Urothelium cell line (cell line): ENCODE measurements at regions not wholly inside any gene's neighbourhood (a gene's known extent, or its start where the extent isn't known, plus 50 kb on each side); places are given as distances from the start of the nearest gene placed in this dataset.

ENCODE experiments used
- DNase-seq: peaks from one replicate; pipeline ENCODE4 v3.0.0; 2011; ENCODE audit warnings: low spot score, mixed read lengths
- FAIRE-seq: peaks from 2 replicates; lab custom pipeline; 2011; peaks lifted over from hg19 to GRCh38; lab: Jason Lieb, UNC

GRCh38 chr7:33700001-33700899 is 205.1 kb upstream of the BMPER start:
- DNase-seq (no peak), FAIRE-seq (no peak)

GRCh38 chr7:33701189-33701740 is 204.1 kb upstream of the BMPER start:
- FAIRE-seq (no peak), DNase-seq (no peak)

- no peak for FAIRE-seq
These were observed 203.4 kb upstream of the BMPER start for GRCh38 chr7:33701927-33702326.

GRCh38 chr7:33702514-33703054 is 202.8 kb upstream of the BMPER start:
- DNase-seq (no peak), FAIRE-seq (no peak)

More at GRCh38 chr7:33701927-33702326, 203.4 kb upstream of the BMPER start:
- DNase-seq = no peak

GRCh38 chr7:33705333-33705833 is 200.0 kb upstream of the BMPER start:
- DNase-seq (no peak), FAIRE-seq (no peak)

GRCh38 chr7:33706186-33706585 is 199.2 kb upstream of the BMPER start:
- FAIRE-seq = no peak
- no peak for DNase-seq

- FAIRE-seq (no peak), DNase-seq (no peak)
These were observed 198.6 kb upstream of the BMPER start for GRCh38 chr7:33706771-33707200.

GRCh38 chr7:33707427-33707826 is 197.9 kb upstream of the BMPER start:
- FAIRE-seq (no peak), DNase-seq (no peak)

GRCh38 chr7:33710608-33711007 is 194.7 kb upstream of the BMPER start:
- FAIRE-seq (peak; percentile 23), DNase-seq (peak; percentile 58)

- no peak for FAIRE-seq
- no peak for DNase-seq
These were observed 193.9 kb upstream of the BMPER start for GRCh38 chr7:33711231-33712019.

- FAIRE-seq (peak; percentile 9), DNase-seq (no peak)
These were observed 193.3 kb upstream of the BMPER start for GRCh38 chr7:33712020-33712414.

- FAIRE-seq (no peak), DNase-seq (no peak)
These were observed 191.1 kb upstream of the BMPER start for GRCh38 chr7:33714208-33714607.

GRCh38 chr7:33716581-33717477 is 188.5 kb upstream of the BMPER start:
- peak; percentile 30 for FAIRE-seq

GRCh38 chr7:33719059-33719581 is 186.2 kb upstream of the BMPER start:
- DNase-seq (no peak), FAIRE-seq (no peak)

More at GRCh38 chr7:33716581-33717477, 188.5 kb upstream of the BMPER start:
- peak; percentile 42 for DNase-seq

- FAIRE-seq = no peak
- DNase-seq = no peak
These were observed 185.2 kb upstream of the BMPER start for GRCh38 chr7:33720139-33720538.

- no peak for DNase-seq
- FAIRE-seq = no peak
These were observed 184.5 kb upstream of the BMPER start for GRCh38 chr7:33720870-33721269.

- DNase-seq = no peak
- FAIRE-seq = no peak
These were observed 183.4 kb upstream of the BMPER start for GRCh38 chr7:33721895-33722294.

- DNase-seq (peak; percentile 88), FAIRE-seq (peak; percentile 93)
These were observed 182.8 kb upstream of the BMPER start for GRCh38 chr7:33722383-33723101.

- DNase-seq (no peak), FAIRE-seq (no peak)
These were observed 181.1 kb upstream of the BMPER start for GRCh38 chr7:33724201-33724600.
